HepG2 (cell line): ENCODE measurements at regions not wholly inside any gene's neighbourhood (a gene's known extent, or its start where the extent isn't known, plus 50 kb on each side); places are given as distances from the start of the nearest gene placed in this dataset.

Experiments
- ATAC-seq: fragments of 200-7000 bp; cut with Tn5 transposase; 3 replicates; pipeline ENCODE4 v1.9.1; 2020; ENCODE audit warnings: mild to moderate bottlenecking, moderate library complexity
- BruUV-seq: library from RNA; stranded (reverse); fragments of 400-500 nt; replicated peaks from 2 replicates; lab custom pipeline; 2021; lab: Mats Ljungman, UMichigan
- CTCF ChIA-PET: fragments of 300-600 bp; formaldehyde crosslinking; extraction: SDS; loops from one replicate; lab custom pipeline; 2021; ENCODE audit warnings: low total read pairs, inconsistent platforms, low intra/inter-chr PET ratio; lab: Yijun Ruan, JAX
- POLR2A ChIA-PET: fragments of 350-600 bp; sonication (Branson Sonifier 250); formaldehyde crosslinking; loops from one replicate; lab custom pipeline; 2020; ENCODE audit warnings: antibody characterized with exemption, inconsistent platforms; lab: Yijun Ruan, JAX
- DNase-seq: peaks from one replicate; pipeline ENCODE4 v3.0.0-alpha.2; 2015; ENCODE audit warnings: low spot score
- FAIRE-seq: peaks from 3 replicates; lab custom pipeline; 2011; peaks lifted over from hg19 to GRCh38; lab: Jason Lieb, UNC
- H2AFZ ChIP-seq: one replicate; pipeline ENCODE4 v1.6.1; 2011; ENCODE audit warnings: low read length, inconsistent platforms
- H3K27ac ChIP-seq: fragments of 300-600 bp; 3 replicates; pipeline ENCODE4 v1.8.0; 2011; ENCODE audit warnings: mixed run types, mild to moderate bottlenecking, mixed read lengths, low read length, inconsistent platforms; ENCODE audit not compliant: insufficient read depth; ENCODE audit errors: extremely low read length
- H3K27me3 ChIP-seq, 2 experiments: fragments of 200-600 bp in 1 of 2; 2 replicates in 1 of 2; 3 replicates in 1 of 2; pipeline versions ENCODE4 v1.6.0 to v1.8.0; 2011; ENCODE audit warnings: low read length in 2 of 2, mild to moderate bottlenecking in 2 of 2, moderate library complexity in 2 of 2, inconsistent platforms in 1 of 2; ENCODE audit not compliant: insufficient read depth in 2 of 2, control insufficient read depth in 1 of 2
- H3K36me3 ChIP-seq, 2 experiments: fragments of 200-600 bp in 1 of 2; replicated peaks in 1 of 2; 2 replicates in 1 of 2; 3 replicates in 1 of 2; pipeline versions ENCODE4 v1.5.1 to v1.8.0; 2011; ENCODE audit warnings: low read length in 2 of 2, inconsistent platforms in 1 of 2; ENCODE audit not compliant: insufficient read depth in 2 of 2, control insufficient read depth in 1 of 2
- H3K4me1 ChIP-seq: 2 replicates; pipeline ENCODE4 v1.5.1; 2012; ENCODE audit warnings: low read length, inconsistent platforms; ENCODE audit not compliant: insufficient read depth
- H3K4me2 ChIP-seq: 2 replicates; pipeline ENCODE4 v1.6.0; 2011; ENCODE audit warnings: low read depth, low read length, inconsistent platforms
- H3K4me3 ChIP-seq, 3 experiments: fragments of 200-600 bp in 1 of 3; sonication (generic), shearing (Covaris generic) in 1 of 3; replicated peaks in 1 of 3; 2 replicates each; pipeline ENCODE4 v1.5.1; 2011 to 2016; ENCODE audit warnings: low read length in 3 of 3, inconsistent platforms in 2 of 3, low read depth in 2 of 3, mild to moderate bottlenecking in 2 of 3, control low read depth in 1 of 3, mixed read lengths in 1 of 3; ENCODE audit not compliant: insufficient read depth in 1 of 3
- H3K79me2 ChIP-seq: one replicate; pipeline ENCODE4 v1.6.1; 2011; ENCODE audit warnings: low read length, inconsistent platforms; ENCODE audit not compliant: insufficient read depth
- H3K9ac ChIP-seq: 2 replicates; pipeline ENCODE4 v1.6.0; 2011; ENCODE audit warnings: mild to moderate bottlenecking, low read depth, low read length, inconsistent platforms; ENCODE audit not compliant: insufficient read depth
- H3K9me3 ChIP-seq: 2 replicates; pipeline ENCODE4 v1.5.1; 2012; ENCODE audit warnings: mild to moderate bottlenecking, low read length
- H4K20me1 ChIP-seq: 2 replicates; pipeline ENCODE4 v1.6.0; 2011; ENCODE audit warnings: inconsistent platforms, mild to moderate bottlenecking, low read length, moderate library complexity; ENCODE audit not compliant: insufficient read depth
- ADNP ChIP-seq: sonication (generic); formaldehyde crosslinking; IDR thresholded peaks from 2 replicates; pipeline ENCODE4 v1.4.0; 2020; ENCODE audit warnings: missing genetic modification reagents
- HIVEP1 ChIP-seq: sonication (generic); formaldehyde crosslinking; IDR thresholded peaks from 2 replicates; pipeline ENCODE4 v1.4.0; 2020; ENCODE audit warnings: mild to moderate bottlenecking, missing genetic modification reagents
- IRX3 ChIP-seq: sonication (generic); formaldehyde crosslinking; IDR thresholded peaks from 2 replicates; pipeline ENCODE4 v1.8.1; 2023; ENCODE audit warnings: mild to moderate bottlenecking, low read depth, missing genetic modification reagents, borderline replicate concordance
- NFATC3 ChIP-seq: sonication (generic); formaldehyde crosslinking; IDR thresholded peaks from 2 replicates; pipeline ENCODE4 v1.5.1; 2020; ENCODE audit warnings: mild to moderate bottlenecking, missing genetic modification reagents
- RAD21 ChIP-seq: fragments of 450-650 bp; formaldehyde crosslinking; IDR thresholded peaks from 2 replicates; pipeline ENCODE4 v1.5.0; 2020; ENCODE audit warnings: mild to moderate bottlenecking
- RFXANK ChIP-seq: IDR thresholded peaks from 2 replicates; pipeline ENCODE4 v1.6.1; 2016
- SMARCE1 ChIP-seq: fragments of 450-650 bp; IDR thresholded peaks from 2 replicates; pipeline ENCODE4 v1.6.1; 2017; ENCODE audit warnings: borderline replicate concordance
- ZNF407 ChIP-seq: sonication (generic); formaldehyde crosslinking; IDR thresholded peaks from one replicate; pipeline ENCODE4 v1.5.1; 2020; ENCODE audit warnings: mild to moderate bottlenecking, missing genetic modification reagents; ENCODE audit errors: not compliant biosample characterization
- ZNF432 ChIP-seq: sonication (generic); formaldehyde crosslinking; IDR thresholded peaks from 2 replicates; pipeline ENCODE4 v1.5.0; 2020; ENCODE audit warnings: missing genetic modification reagents, mild to moderate bottlenecking, borderline replicate concordance
- ZSCAN25 ChIP-seq: sonication (generic); formaldehyde crosslinking; IDR thresholded peaks from 2 replicates; pipeline ENCODE4 v1.8.0; 2022; ENCODE audit warnings: mild to moderate bottlenecking, missing genetic modification reagents
- WGBS: methylation state at CpG from one replicate; pipeline ENCODE4 v1.1.6; 2017; ENCODE audit warnings: low lambda C conversion rate; 5-methylcytosine and 5-hydroxymethylcytosine counted together
- in situ Hi-C: cut with HindIII; loops from 2 replicates; pipeline ENCODE4 v1.10.0; 2017; ENCODE audit warnings: low pct_unique_long_range_greater_than_20kb; ENCODE audit not compliant: extremely low pct_ligation_motif_present
- intact Hi-C: fragments of 100-400 bp; cut with micrococcal nuclease; formaldehyde crosslinking; loops from one replicate; pipeline ENCODE4 v1.10.0; 2022; ENCODE audit not compliant: unreplicated experiment

GRCh38 chr18:4817665-4818064 lies 362.6 kb upstream of the DLGAP1 start (continued):
- TF ChIP-seq SMARCE1: no peak
- TF ChIP-seq ADNP: no peak
- no peak for TF ChIP-seq HIVEP1 (CRISPR knock-in tag)

- DNase-seq (no peak), FAIRE-seq (no peak), ATAC-seq (no peak)
- no TSS peak for BruUV-seq
- H3K27ac ChIP-seq: no peak overlapping the region
- intact Hi-C loops (no loop called here), in situ Hi-C loops (no loop called here)
- H3K79me2 ChIP-seq: no peaks in the 10 kb centered on the region
- 24% methylated on average over 2 of the region's 2 CpGs for WGBS
- no peaks in the 10 kb centered on the region for H3K27me3 ChIP-seq
- no peak overlapping the region for H2AFZ ChIP-seq
- no peaks in the 10 kb centered on the region for H3K4me1 ChIP-seq
- H3K9me3 ChIP-seq: peaks cover 62% of the 10 kb centered on the region
- no peak overlapping the region for H3K4me2 ChIP-seq
- H3K4me3 ChIP-seq: no peak overlapping the region
- no peak overlapping the region for H3K9ac ChIP-seq
- H4K20me1 ChIP-seq: no peaks in the 10 kb centered on the region
- ChIA-PET POLR2A (no interaction called here), CTCF (no interaction called here)
- no peaks in the 10 kb centered on the region for H3K36me3 ChIP-seq
- TF ChIP-seq RAD21 (CRISPR knock-in tag): no peak
- TF ChIP-seq RFXANK (CRISPR knock-in tag): no peak
- TF ChIP-seq IRX3 (CRISPR knock-in tag): no peak
- TF ChIP-seq NFATC3 (CRISPR knock-in tag): no peak
- TF ChIP-seq ZNF432: no peak
- no peak for TF ChIP-seq ZSCAN25 (CRISPR knock-in tag)
- no peak for TF ChIP-seq ZNF407
These were observed 358.6 kb upstream of the DLGAP1 start for GRCh38 chr18:4813708-4814107.
